Naive thymus-derived CD4-positive, alpha-beta T cell (primary cell): ENCODE measurements at regions not wholly inside any gene's neighbourhood (a gene's known extent, or its start where the extent isn't known, plus 50 kb on each side); places are given as distances from the start of the nearest gene placed in this dataset.

Source experiments
- ATAC-seq: fragments of 150-1000 bp; cut with Tn5 transposase; 2 replicates; pipeline ENCODE4 v1.10.0; 2021; ENCODE audit warnings: mild to moderate bottlenecking, moderate library complexity
- CTCF ChIA-PET: fragments of 350-600 bp; sonication (Branson Sonifier 250); formaldehyde crosslinking; loops from one replicate; lab custom pipeline; 2021; ENCODE audit warnings: antibody characterized with exemption; lab: Charles Lee
- POLR2A ChIA-PET: fragments of 350-600 bp; sonication (Branson Sonifier 250); formaldehyde crosslinking; loops from one replicate; lab custom pipeline; 2021; ENCODE audit warnings: antibody characterized with exemption, inconsistent platforms; lab: Charles Lee
- DNase-seq, 9 donors: peaks; one replicate each; pipeline versions ENCODE4 v3.0.0 to v3.0.0-alpha.2; 2020 to 2022; ENCODE audit warnings: mixed read lengths in 1 of 9
- H3K27ac ChIP-seq: one replicate; pipeline ENCODE4 v1.7.0; 2013; ENCODE audit warnings: mild to moderate bottlenecking, low read depth, low read length, moderate library complexity
- H3K27me3 ChIP-seq, 2 donors: one replicate each; pipeline ENCODE4 v1.7.0; 2013; ENCODE audit warnings: low read length in 2 of 2, mild to moderate bottlenecking in 2 of 2, moderate library complexity in 2 of 2; ENCODE audit not compliant: control insufficient read depth in 2 of 2, insufficient read depth in 2 of 2
- H3K36me3 ChIP-seq, 3 experiments: 1 replicate in 2 of 3; 2 replicates in 1 of 3; pipeline ENCODE4 v1.7.0; 2013; ENCODE audit warnings: low read length in 3 of 3, mild to moderate bottlenecking in 3 of 3, moderate library complexity in 1 of 3; ENCODE audit not compliant: insufficient read depth in 3 of 3, control insufficient read depth in 2 of 3
- H3K4me1 ChIP-seq, 2 donors: one replicate each; pipeline ENCODE4 v1.7.0; 2013; ENCODE audit warnings: low read length in 2 of 2, mild to moderate bottlenecking in 2 of 2, moderate library complexity in 1 of 2; ENCODE audit not compliant: control insufficient read depth in 2 of 2, insufficient read depth in 2 of 2
- H3K4me3 ChIP-seq: 2 replicates; pipeline ENCODE4 v1.7.0; 2013; ENCODE audit warnings: mild to moderate bottlenecking, low read length
- H3K9me3 ChIP-seq, 3 experiments: 1 replicate in 2 of 3; 2 replicates in 1 of 3; pipeline ENCODE4 v1.7.0; 2013; ENCODE audit warnings: low read length in 3 of 3; ENCODE audit not compliant: control insufficient read depth in 2 of 3
- H3K27ac Mint-ChIP-seq, 9 donors: one replicate each; pipeline ENCODE4 v1.8.0; 2020 to 2022; ENCODE audit warnings: mixed read lengths in 9 of 9, mild to moderate bottlenecking in 8 of 9, moderate library complexity in 5 of 9, inconsistent platforms in 2 of 9
- H3K27me3 Mint-ChIP-seq, 5 donors: one replicate each; pipeline ENCODE4 v1.8.0; 2021 to 2022; ENCODE audit warnings: mixed read lengths in 5 of 5, mild to moderate bottlenecking in 1 of 5
- H3K36me3 Mint-ChIP-seq, 5 donors: one replicate each; pipeline ENCODE4 v1.8.0; 2020 to 2022; ENCODE audit warnings: mixed read lengths in 5 of 5, mild to moderate bottlenecking in 3 of 5, inconsistent platforms in 1 of 5
- H3K4me1 Mint-ChIP-seq, 7 donors: one replicate each; pipeline ENCODE4 v1.8.0; 2020 to 2022; ENCODE audit warnings: mixed read lengths in 7 of 7, mild to moderate bottlenecking in 3 of 7, inconsistent platforms in 1 of 7
- H3K4me3 Mint-ChIP-seq, 10 donors: one replicate each; pipeline ENCODE4 v1.8.0; 2020 to 2022; ENCODE audit warnings: mild to moderate bottlenecking in 10 of 10, mixed read lengths in 10 of 10, moderate library complexity in 6 of 10, inconsistent platforms in 2 of 10
- H3K9me3 Mint-ChIP-seq, 11 donors: one replicate each; pipeline ENCODE4 v1.8.0; 2020 to 2022; ENCODE audit warnings: mixed read lengths in 11 of 11, mild to moderate bottlenecking in 4 of 11, inconsistent platforms in 1 of 11, moderate library complexity in 1 of 11
- intact Hi-C, 2 donors: fragments of 100-400 bp; cut with micrococcal nuclease; formaldehyde crosslinking; loops; one replicate each; pipeline ENCODE4 v1.15.1; 2023

GRCh38 chr11:119580081-119580480 lies 148.9 kb downstream of the NECTIN1 start:
- ATAC-seq, result no peak
- no peak overlapping the region for H3K4me3 ChIP-seq
- peaks cover 0 to 14% (median 8%) of the 10 kb centered on the region in 7 donors for H3K4me1 Mint-ChIP-seq
- ChIA-PET CTCF (no interaction called here), POLR2A (no interaction called here)
- peaks cover 3 to 4% of the 10 kb centered on the region in 2 donors for H3K27me3 ChIP-seq
- H3K9me3 ChIP-seq, result no peaks in the 10 kb centered on the region
- H3K36me3 ChIP-seq, result no peaks in the 10 kb centered on the region
- peaks cover 0 to 4% (median 0%) of the 10 kb centered on the region in 5 donors for H3K36me3 Mint-ChIP-seq
- no peak overlapping the region for H3K4me3 Mint-ChIP-seq
- H3K27me3 Mint-ChIP-seq, result peaks cover 39 to 55% (median 51%) of the 10 kb centered on the region in 5 donors
- no peak for DNase-seq
- no peak overlapping the region for H3K27ac ChIP-seq
- H3K27ac Mint-ChIP-seq, result no peak overlapping the region
- H3K4me1 ChIP-seq, result no peaks in the 10 kb centered on the region
- intact Hi-C loops, result no loop called here
- H3K9me3 Mint-ChIP-seq, result peaks cover 0 to 7% (median 0%) of the 10 kb centered on the region in 11 donors

GRCh38 chr11:119578521-119579191 lies 150.3 kb downstream of the NECTIN1 start:
- peaks cover 3 to 4% of the 10 kb centered on the region in 2 donors for H3K27me3 ChIP-seq
- no peaks in the 10 kb centered on the region for H3K9me3 ChIP-seq
- H3K4me3 ChIP-seq, result no peak overlapping the region
- intact Hi-C loops, result no loop called here
- H3K36me3 ChIP-seq, result no peaks in the 10 kb centered on the region
- ChIA-PET CTCF (no interaction called here), POLR2A (no interaction called here)
- no peak overlapping the region for H3K27ac ChIP-seq
- Mint-ChIP-seq H3K27ac (no peak overlapping the region), H3K36me3 (peaks cover 0 to 4% (median 0%) of the 10 kb centered on the region in 5 donors), H3K27me3 (peaks cover 36 to 56% (median 43%) of the 10 kb centered on the region in 5 donors), H3K4me1 (peaks cover 0 to 6% (median 0%) of the 10 kb centered on the region in 7 donors), H3K9me3 (peaks cover 0 to 7% (median 0%) of the 10 kb centered on the region in 11 donors), H3K4me3 (no peak overlapping the region)
- ATAC-seq, result no peak
- H3K4me1 ChIP-seq, result no peaks in the 10 kb centered on the region
- DNase-seq, result no peak

GRCh38 chr11:119573858-119574257 lies 150.9 kb upstream of the THY1 start:
- H3K27me3 Mint-ChIP-seq, result peaks cover 9 to 36% (median 16%) of the 10 kb centered on the region in 5 donors
- ChIA-PET CTCF (interaction anchor here (0.8 kb wide), 1 partner anchor 8 kb away, joined by 5 read pairs; no protein-coding TSS in a partner anchor), POLR2A (no interaction called here)
- intact Hi-C loops, result no loop called here
- H3K27ac ChIP-seq, result no peak overlapping the region
- H3K27ac Mint-ChIP-seq, result no peak overlapping the region
- H3K4me1 Mint-ChIP-seq, result peaks cover 0 to 6% (median 0%) of the 10 kb centered on the region in 7 donors
- no peaks in the 10 kb centered on the region for H3K9me3 ChIP-seq
- ATAC-seq, result peak; percentile 82
- no peaks in the 10 kb centered on the region for H3K4me1 ChIP-seq
- H3K27me3 ChIP-seq, result no peaks in the 10 kb centered on the region
- H3K4me3 Mint-ChIP-seq, result no peak overlapping the region
- DNase-seq, result no peak
- no peaks in the 10 kb centered on the region for H3K36me3 ChIP-seq
- peaks cover 0 to 4% (median 0%) of the 10 kb centered on the region in 11 donors for H3K9me3 Mint-ChIP-seq
- H3K4me3 ChIP-seq, result no peak overlapping the region
- peaks cover 0 to 4% (median 0%) of the 10 kb centered on the region in 5 donors for H3K36me3 Mint-ChIP-seq

- Histone ChIP-seq H3K27me3 (no peaks in the 10 kb centered on the region), H3K27ac (no peak overlapping the region), H3K36me3 (no peaks in the 10 kb centered on the region), H3K4me1 (no peaks in the 10 kb centered on the region), H3K9me3 (no peaks in the 10 kb centered on the region), H3K4me3 (no peak overlapping the region)
- CTCF ChIA-PET, result interaction anchor here (1.0 kb wide), 1 partner anchor 13 kb away, joined by 3 read pairs; no protein-coding TSS in a partner anchor
- intact Hi-C loops, result no loop called here
- no peak overlapping the region for H3K27ac Mint-ChIP-seq
- peaks cover 9 to 29% (median 11%) of the 10 kb centered on the region in 5 donors for H3K27me3 Mint-ChIP-seq
- POLR2A ChIA-PET, result no interaction called here
- H3K4me1 Mint-ChIP-seq, result peaks cover 0 to 6% (median 0%) of the 10 kb centered on the region in 7 donors
- ATAC-seq, result no peak
- H3K4me3 Mint-ChIP-seq, result no peak overlapping the region
- H3K9me3 Mint-ChIP-seq, result peaks cover 0 to 3% (median 0%) of the 10 kb centered on the region in 11 donors
- peaks cover 0 to 4% (median 0%) of the 10 kb centered on the region in 5 donors for H3K36me3 Mint-ChIP-seq
- no peak for DNase-seq
Observed at GRCh38 chr11:119572481-119573424, 149.8 kb upstream of the THY1 start.

GRCh38 chr11:119571311-119571710 lies 148.3 kb upstream of the THY1 start:
- H3K27me3 Mint-ChIP-seq, result peaks cover 5 to 17% (median 11%) of the 10 kb centered on the region in 5 donors
- H3K9me3 Mint-ChIP-seq, result no peaks in the 10 kb centered on the region
- H3K27ac ChIP-seq, result no peak overlapping the region
- H3K27me3 ChIP-seq, result no peaks in the 10 kb centered on the region
- no peaks in the 10 kb centered on the region for H3K36me3 ChIP-seq
- H3K27ac Mint-ChIP-seq, result no peak overlapping the region
- CTCF ChIA-PET, result no interaction called here
- no peak overlapping the region for H3K4me3 ChIP-seq
- H3K9me3 ChIP-seq, result no peaks in the 10 kb centered on the region
- no peaks in the 10 kb centered on the region for H3K4me1 ChIP-seq
- H3K4me1 Mint-ChIP-seq, result peaks cover 0 to 6% (median 0%) of the 10 kb centered on the region in 7 donors
- H3K36me3 Mint-ChIP-seq, result no peaks in the 10 kb centered on the region
- intact Hi-C loops, result no loop called here
- POLR2A ChIA-PET, result no interaction called here
- H3K4me3 Mint-ChIP-seq, result no peak overlapping the region
- DNase-seq, result no peak
- ATAC-seq, result no peak

- CTCF ChIA-PET, result no interaction called here
- no peak for ATAC-seq
Observed at GRCh38 chr11:119567688-119568582, 145.0 kb upstream of the THY1 start.

More at GRCh38 chr11:119567688-119568582, 145.0 kb upstream of the THY1 start:
- Histone ChIP-seq H3K27me3 (no peaks in the 10 kb centered on the region), H3K9me3 (no peaks in the 10 kb centered on the region), H3K4me1 (no peaks in the 10 kb centered on the region), H3K4me3 (no peak overlapping the region), H3K36me3 (no peaks in the 10 kb centered on the region), H3K27ac (no peak overlapping the region)
- Mint-ChIP-seq H3K36me3 (no peaks in the 10 kb centered on the region), H3K4me3 (no peak overlapping the region), H3K27ac (no peak overlapping the region), H3K27me3 (peaks cover 4 to 23% (median 9%) of the 10 kb centered on the region in 5 donors), H3K4me1 (no peaks in the 10 kb centered on the region), H3K9me3 (peaks cover 0 to 9% (median 2%) of the 10 kb centered on the region in 11 donors)
- intact Hi-C loops, result no loop called here
- no peak for DNase-seq
- POLR2A ChIA-PET, result no interaction called here
